ENCODE measurements at regions not wholly inside any gene's neighbourhood (a gene's known extent, or its start where the extent isn't known, plus 50 kb on each side); places are given as distances from the start of the nearest gene placed in this dataset.

- Histone ChIP-seq H3K9ac (ENCODE audit: extremely low read depth, insufficient read length, low read length) (no peak overlapping the region), H2AFZ (ENCODE audit: low read length) (no peak overlapping the region)
- no CpG with 5 or more reads among the region's 1 CpG for WGBS (ENCODE audit: extremely low coverage, insufficient read length, low lambda C conversion rate)
Observed at GRCh38 chr9:80538976-80539375, 967.2 kb downstream of the TLE4 start.

More at GRCh38 chr9:80538976-80539375, 967.2 kb downstream of the TLE4 start:
- H3K4me1 Mint-ChIP-seq = no peaks in the 10 kb centered on the region
- Histone ChIP-seq H2BK15ac (ENCODE audit: low read depth, low read length) (no peak overlapping the region), H2BK5ac (ENCODE audit: insufficient read length, low read length) (no peak overlapping the region), H4K91ac (ENCODE audit: insufficient read length, low read depth, low read length) (no peak overlapping the region), H2BK12ac (ENCODE audit: insufficient read length, low read depth, low read length) (no peak overlapping the region), H3K23me2 (ENCODE audit: insufficient read length, low read depth, low read length, poor library complexity, severe bottlenecking) (no peaks in the 10 kb centered on the region), H3K56ac (ENCODE audit: insufficient read length, low read depth, low read length) (no peak overlapping the region), H3K18ac (ENCODE audit: insufficient read length, low read depth, low read length) (no peak overlapping the region), H4K5ac (ENCODE audit: insufficient read length, low read depth, low read length) (no peak overlapping the region), H3K27ac (ENCODE audit: insufficient read length, low read depth, low read length) (no peak overlapping the region), H3K27me3 (ENCODE audit: insufficient read depth, low read length) (no peaks in the 10 kb centered on the region), H3T11ph (ENCODE audit: low read length) (no peak overlapping the region), H4K8ac (replicated peaks; ENCODE audit: insufficient read length, low read depth, low read length) (no peak overlapping the region), H2BK20ac (ENCODE audit: low read depth, low read length, poor library complexity, severe bottlenecking) (no peak overlapping the region), H3K4me2 (ENCODE audit: insufficient read depth, insufficient read length, low read length) (no peak overlapping the region), H2AK5ac (ENCODE audit: insufficient read length, low read length) (no peak overlapping the region), H3K79me1 (ENCODE audit: insufficient read depth, low read depth, low read length, poor library complexity, severe bottlenecking) (no peaks in the 10 kb centered on the region), H3K9me3 (ENCODE audit: control insufficient read depth, low read depth, low read length) (peaks cover under 1% of the 10 kb centered on the region), H4K20me1 (ENCODE audit: control insufficient read depth, insufficient read depth, insufficient read length) (no peaks in the 10 kb centered on the region), H2BK120ac (ENCODE audit: low read depth, low read length, poor library complexity, severe bottlenecking) (no peak overlapping the region), H3K79me2 (ENCODE audit: insufficient read depth, low read length) (no peaks in the 10 kb centered on the region), H3K23ac (ENCODE audit: insufficient read length, low read depth, low read length) (no peak overlapping the region), H3K14ac (ENCODE audit: insufficient read depth, low read length) (no peak overlapping the region), H3K4ac (ENCODE audit: low read depth, low read length) (no peak overlapping the region), H3K4me1 (ENCODE audit: insufficient read depth, low read length) (no peaks in the 10 kb centered on the region)
- no peak for DNase-seq
- H3K27ac Mint-ChIP-seq = peak overlapping the region in 1 of 3 experiments; percentile 71; a peak in 1 of 7 replicates
- H3K4me3 Mint-ChIP-seq = no peak overlapping the region
- TF ChIP-seq, protein P1, sequence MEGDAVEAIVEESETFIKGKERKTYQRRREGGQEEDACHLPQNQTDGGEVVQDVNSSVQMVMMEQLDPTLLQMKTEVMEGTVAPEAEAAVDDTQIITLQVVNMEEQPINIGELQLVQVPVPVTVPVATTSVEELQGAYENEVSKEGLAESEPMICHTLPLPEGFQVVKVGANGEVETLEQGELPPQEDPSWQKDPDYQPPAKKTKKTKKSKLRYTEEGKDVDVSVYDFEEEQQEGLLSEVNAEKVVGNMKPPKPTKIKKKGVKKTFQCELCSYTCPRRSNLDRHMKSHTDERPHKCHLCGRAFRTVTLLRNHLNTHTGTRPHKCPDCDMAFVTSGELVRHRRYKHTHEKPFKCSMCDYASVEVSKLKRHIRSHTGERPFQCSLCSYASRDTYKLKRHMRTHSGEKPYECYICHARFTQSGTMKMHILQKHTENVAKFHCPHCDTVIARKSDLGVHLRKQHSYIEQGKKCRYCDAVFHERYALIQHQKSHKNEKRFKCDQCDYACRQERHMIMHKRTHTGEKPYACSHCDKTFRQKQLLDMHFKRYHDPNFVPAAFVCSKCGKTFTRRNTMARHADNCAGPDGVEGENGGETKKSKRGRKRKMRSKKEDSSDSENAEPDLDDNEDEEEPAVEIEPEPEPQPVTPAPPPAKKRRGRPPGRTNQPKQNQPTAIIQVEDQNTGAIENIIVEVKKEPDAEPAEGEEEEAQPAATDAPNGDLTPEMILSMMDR (conservative IDR thresholded peaks at IDR 0.05) = no peak
- peaks cover 2 to 3% (median 2%) of the 10 kb centered on the region in 3 experiments; a peak in 2 of 7 replicates for H3K36me3 Mint-ChIP-seq (ENCODE audit: insufficient read depth in 1 of 3, low read depth in 3 of 3)
- H3K9me3 Mint-ChIP-seq = peaks cover 7 to 8% of the 10 kb centered on the region in 2 experiments
- no peaks in the 10 kb centered on the region for H3K27me3 Mint-ChIP-seq (ENCODE audit: low read depth)

Data from H9 (cell line).